HepG2 (cell line): ENCODE measurements at regions not wholly inside any gene's neighbourhood (a gene's known extent, or its start where the extent isn't known, plus 50 kb on each side); places are given as distances from the start of the nearest gene placed in this dataset.

Experiments
- ARNT ChIP-seq: fragments of 450-650 bp; IDR thresholded peaks from 2 replicates; pipeline ENCODE4 v1.6.1; 2017
- JUNB ChIP-seq: sonication (generic); formaldehyde crosslinking; IDR thresholded peaks from 2 replicates; pipeline ENCODE4 v1.8.0; 2022; ENCODE audit warnings: missing genetic modification reagents, mild to moderate bottlenecking, borderline replicate concordance
- MTF1 ChIP-seq: sonication (generic); formaldehyde crosslinking; IDR thresholded peaks from 2 replicates; pipeline ENCODE4 v1.5.0; 2020; ENCODE audit warnings: missing genetic modification reagents
- RBFOX2 ChIP-seq: fragments of 200-400 bp; formaldehyde crosslinking; IDR thresholded peaks from 2 replicates; pipeline ENCODE4 v1.6.1; 2017; ENCODE audit warnings: low read depth, mild to moderate bottlenecking, low read length
- RFX1 ChIP-seq: fragments of 450-650 bp; IDR thresholded peaks from 2 replicates; pipeline ENCODE4 v1.6.1; 2017
- TRAFD1 ChIP-seq: sonication (generic); formaldehyde crosslinking; IDR thresholded peaks from 2 replicates; pipeline ENCODE4 v1.5.1; 2020; ENCODE audit warnings: missing genetic modification reagents, mild to moderate bottlenecking, borderline replicate concordance
- ZNF12 ChIP-seq: sonication (generic); formaldehyde crosslinking; IDR thresholded peaks from 2 replicates; pipeline ENCODE4 v1.5.0; 2020; ENCODE audit warnings: missing genetic modification reagents
- ZNF281 ChIP-seq: sonication (generic); formaldehyde crosslinking; IDR thresholded peaks from 2 replicates; pipeline ENCODE4 v1.4.0; 2020; ENCODE audit warnings: missing genetic modification reagents, borderline replicate concordance
- ZNF496 ChIP-seq: sonication (generic); formaldehyde crosslinking; IDR thresholded peaks from 2 replicates; pipeline ENCODE4 v1.8.1; 2023; ENCODE audit warnings: mild to moderate bottlenecking, moderate library complexity, missing genetic modification reagents; ENCODE audit not compliant: insufficient replicate concordance

- TF ChIP-seq RFX1 (no peak), TRAFD1 (CRISPR knock-in tag) (no peak), ZNF281 (CRISPR knock-in tag) (no peak), ARNT (no peak), RBFOX2 (no peak), MTF1 (CRISPR knock-in tag) (no peak), ZNF12 (CRISPR knock-in tag) (no peak), JUNB (CRISPR knock-in tag) (no peak), ZNF496 (CRISPR knock-in tag) (no peak)
These were observed 249.4 kb upstream of the TPM1 start (continued) for GRCh38 chr15:62792986-62793751.
